Prostate gland (tissue), 2 donors: ENCODE measurements at regions not wholly inside any gene's neighbourhood (a gene's known extent, or its start where the extent isn't known, plus 50 kb on each side); places are given as distances from the start of the nearest gene placed in this dataset.

Source experiments
- DNase-seq: peaks from one replicate; pipeline ENCODE4 v3.0.0-alpha.2; 2019; ENCODE audit warnings: low spot score
- H3K27ac ChIP-seq, 2 donors: fragments of 200-600 bp; sonication (generic); 2 replicates each; pipeline ENCODE4 v1.5.1; 2017 to 2019
- H3K27me3 ChIP-seq: fragments of 200-600 bp; sonication (generic); replicated peaks from 2 replicates; pipeline ENCODE4 v1.5.1; 2019; ENCODE audit not compliant: insufficient read depth
- H3K36me3 ChIP-seq, 2 donors: fragments of 200-600 bp; sonication (generic); 1 replicate in 1 of 2; 2 replicates in 1 of 2; pipeline versions ENCODE4 v1.5.1 to v1.8.1; 2017 to 2019
- H3K4me1 ChIP-seq: fragments of 200-600 bp; sonication (generic); replicated peaks from 2 replicates; pipeline ENCODE4 v1.5.1; 2019
- H3K4me3 ChIP-seq, 2 donors: fragments of 200-600 bp; sonication (generic); 2 replicates each; pipeline ENCODE4 v1.5.1; 2017 to 2019
- H3K9me3 ChIP-seq: fragments of 200-600 bp; sonication (generic); 2 replicates; pipeline ENCODE4 v1.5.1; 2017
- POLR2A ChIP-seq: fragments of 450-650 bp; IDR thresholded peaks from one replicate; pipeline ENCODE4 v1.6.1; 2016; ENCODE audit warnings: antibody characterized with exemption, mild to moderate bottlenecking
- POLR2AphosphoS5 ChIP-seq: sonication (generic); formaldehyde crosslinking; IDR thresholded peaks from one replicate; pipeline ENCODE4 v1.6.1; 2017; ENCODE audit warnings: antibody characterized with exemption
- WGBS: methylation state at CpG from one replicate; pipeline ENCODE4 v1.1.5; 2018; 5-methylcytosine and 5-hydroxymethylcytosine counted together
- intact Hi-C: fragments of 100-400 bp; cut with DNase I; formaldehyde crosslinking; loops from one replicate; pipeline ENCODE4 v1.14.2; 2022
- TF ChIP-seq, protein P1 (sequence below), 4 experiments: fragments of 200-600 bp in 2 of 4; fragments of 450-650 bp in 2 of 4; sonication (generic) in 2 of 4; IDR thresholded peaks; 1 replicate in 3 of 4; 2 replicates in 1 of 4; pipeline ENCODE4 v1.5.1; 2016 to 2019; ENCODE audit warnings: antibody characterized with exemption in 4 of 4, mild to moderate bottlenecking in 2 of 4, moderate library complexity in 2 of 4

DNA sequence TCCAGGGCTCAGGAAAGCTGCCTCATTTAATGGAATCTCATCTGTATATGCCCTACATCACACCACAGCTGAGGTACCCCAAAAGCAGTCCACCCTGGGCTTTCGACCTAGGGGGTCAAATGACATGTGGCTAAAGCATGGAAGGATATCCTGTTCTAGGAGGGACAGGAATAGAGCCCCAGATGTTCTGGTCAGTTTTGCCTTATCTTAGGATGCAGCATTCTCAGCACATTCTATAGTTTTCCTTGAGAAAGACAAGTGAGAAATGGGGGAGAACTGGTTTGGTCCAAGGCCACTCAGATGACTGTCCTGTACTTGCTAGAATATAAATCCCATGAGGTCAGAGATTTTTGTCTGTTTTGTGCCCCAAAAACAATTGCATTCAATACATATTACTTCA lies 688.0 kb upstream of the ZEB2 start:
- H3K4me3 ChIP-seq = no peak overlapping the region
- TF ChIP-seq POLR2A (no peak), POLR2AphosphoS5 (no peak)
- TF ChIP-seq, protein P1, sequence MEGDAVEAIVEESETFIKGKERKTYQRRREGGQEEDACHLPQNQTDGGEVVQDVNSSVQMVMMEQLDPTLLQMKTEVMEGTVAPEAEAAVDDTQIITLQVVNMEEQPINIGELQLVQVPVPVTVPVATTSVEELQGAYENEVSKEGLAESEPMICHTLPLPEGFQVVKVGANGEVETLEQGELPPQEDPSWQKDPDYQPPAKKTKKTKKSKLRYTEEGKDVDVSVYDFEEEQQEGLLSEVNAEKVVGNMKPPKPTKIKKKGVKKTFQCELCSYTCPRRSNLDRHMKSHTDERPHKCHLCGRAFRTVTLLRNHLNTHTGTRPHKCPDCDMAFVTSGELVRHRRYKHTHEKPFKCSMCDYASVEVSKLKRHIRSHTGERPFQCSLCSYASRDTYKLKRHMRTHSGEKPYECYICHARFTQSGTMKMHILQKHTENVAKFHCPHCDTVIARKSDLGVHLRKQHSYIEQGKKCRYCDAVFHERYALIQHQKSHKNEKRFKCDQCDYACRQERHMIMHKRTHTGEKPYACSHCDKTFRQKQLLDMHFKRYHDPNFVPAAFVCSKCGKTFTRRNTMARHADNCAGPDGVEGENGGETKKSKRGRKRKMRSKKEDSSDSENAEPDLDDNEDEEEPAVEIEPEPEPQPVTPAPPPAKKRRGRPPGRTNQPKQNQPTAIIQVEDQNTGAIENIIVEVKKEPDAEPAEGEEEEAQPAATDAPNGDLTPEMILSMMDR (IDR thresholded peaks at IDR 0.05) = no peak
- no peaks in the 10 kb centered on the region for H3K36me3 ChIP-seq
- no peaks in the 10 kb centered on the region for H3K27me3 ChIP-seq
- intact Hi-C loops = no loop called here
- H3K9me3 ChIP-seq = no peaks in the 10 kb centered on the region
- WGBS = 86% methylated on average over 1 of the region's 1 CpG
- no peak for DNase-seq
- no peak overlapping the region for H3K27ac ChIP-seq
- H3K4me1 ChIP-seq = no peaks in the 10 kb centered on the region

DNA sequence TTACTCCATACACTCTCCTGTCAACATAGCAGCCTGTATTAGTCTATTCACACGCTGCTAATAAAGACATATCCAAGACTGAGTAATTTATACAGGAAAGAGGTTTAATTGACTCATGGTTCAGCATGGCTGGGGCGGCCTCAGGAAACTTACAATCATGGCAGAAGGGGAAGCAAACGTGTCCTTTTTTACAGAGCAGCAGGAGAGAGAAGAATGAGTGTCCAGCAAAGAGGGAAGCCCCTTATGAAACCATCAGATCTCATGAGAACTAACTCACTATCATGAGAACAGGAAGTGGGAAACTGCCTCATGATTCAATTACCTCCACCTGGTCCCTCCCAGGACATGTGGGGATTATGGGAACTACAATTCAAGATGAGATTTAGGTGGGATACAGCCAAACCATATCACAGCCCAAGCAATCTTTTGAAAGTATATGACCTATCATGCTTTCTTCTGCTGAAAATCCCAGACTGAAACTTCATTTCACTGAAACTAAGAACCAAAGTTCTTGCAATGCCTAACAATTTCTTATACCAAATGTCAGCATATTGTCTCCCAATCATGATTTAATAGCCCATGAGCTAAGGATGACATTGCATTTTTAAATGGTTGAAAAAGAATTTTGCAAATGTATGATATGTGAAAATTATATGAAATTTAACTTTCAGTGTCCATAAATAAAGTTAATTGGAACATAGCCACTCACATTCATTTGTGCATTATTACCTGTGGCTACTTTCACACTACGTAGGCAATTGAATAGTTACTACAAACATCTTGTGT lies 686.8 kb upstream of the ZEB2 start:
- intact Hi-C loops = no loop called here
- Histone ChIP-seq H3K27ac (no peak overlapping the region), H3K36me3 (no peaks in the 10 kb centered on the region), H3K9me3 (no peaks in the 10 kb centered on the region), H3K27me3 (no peaks in the 10 kb centered on the region), H3K4me3 (no peak overlapping the region), H3K4me1 (no peaks in the 10 kb centered on the region)
- no peak for DNase-seq
- WGBS = 84% methylated on average over 4 of the region's 4 CpGs
- TF ChIP-seq POLR2AphosphoS5 (no peak), POLR2A (no peak)
- TF ChIP-seq, protein P1 (IDR thresholded peaks at IDR 0.05) = no peak

DNA sequence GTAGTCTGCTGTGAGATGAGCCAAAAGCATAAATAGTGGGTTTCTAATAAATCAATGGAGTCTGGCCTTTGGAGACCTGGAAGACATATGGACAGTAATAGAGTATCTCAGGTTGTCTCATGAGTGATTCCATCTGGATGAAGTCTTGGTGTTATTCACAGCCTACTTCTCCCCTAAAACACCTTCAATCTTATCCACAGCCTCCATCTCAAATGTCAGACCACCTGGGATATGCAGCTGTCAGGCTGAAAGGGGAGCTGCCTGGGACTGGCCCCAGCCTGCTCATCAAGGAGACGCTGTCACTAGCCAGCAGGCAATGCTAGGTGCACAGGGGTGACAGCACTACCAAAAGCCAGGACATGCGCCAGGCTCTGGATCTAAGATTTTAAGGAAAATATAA lies 684.0 kb upstream of the ZEB2 start:
- no peak for TF ChIP-seq POLR2A
- TF ChIP-seq POLR2AphosphoS5 = no peak
- Histone ChIP-seq H3K27me3 (no peaks in the 10 kb centered on the region), H3K36me3 (no peaks in the 10 kb centered on the region), H3K4me1 (no peaks in the 10 kb centered on the region), H3K27ac (no peak overlapping the region), H3K9me3 (no peaks in the 10 kb centered on the region), H3K4me3 (no peak overlapping the region)
- intact Hi-C loops = no loop called here
- 74% methylated on average over 2 of the region's 2 CpGs for WGBS
- DNase-seq = no peak

DNA sequence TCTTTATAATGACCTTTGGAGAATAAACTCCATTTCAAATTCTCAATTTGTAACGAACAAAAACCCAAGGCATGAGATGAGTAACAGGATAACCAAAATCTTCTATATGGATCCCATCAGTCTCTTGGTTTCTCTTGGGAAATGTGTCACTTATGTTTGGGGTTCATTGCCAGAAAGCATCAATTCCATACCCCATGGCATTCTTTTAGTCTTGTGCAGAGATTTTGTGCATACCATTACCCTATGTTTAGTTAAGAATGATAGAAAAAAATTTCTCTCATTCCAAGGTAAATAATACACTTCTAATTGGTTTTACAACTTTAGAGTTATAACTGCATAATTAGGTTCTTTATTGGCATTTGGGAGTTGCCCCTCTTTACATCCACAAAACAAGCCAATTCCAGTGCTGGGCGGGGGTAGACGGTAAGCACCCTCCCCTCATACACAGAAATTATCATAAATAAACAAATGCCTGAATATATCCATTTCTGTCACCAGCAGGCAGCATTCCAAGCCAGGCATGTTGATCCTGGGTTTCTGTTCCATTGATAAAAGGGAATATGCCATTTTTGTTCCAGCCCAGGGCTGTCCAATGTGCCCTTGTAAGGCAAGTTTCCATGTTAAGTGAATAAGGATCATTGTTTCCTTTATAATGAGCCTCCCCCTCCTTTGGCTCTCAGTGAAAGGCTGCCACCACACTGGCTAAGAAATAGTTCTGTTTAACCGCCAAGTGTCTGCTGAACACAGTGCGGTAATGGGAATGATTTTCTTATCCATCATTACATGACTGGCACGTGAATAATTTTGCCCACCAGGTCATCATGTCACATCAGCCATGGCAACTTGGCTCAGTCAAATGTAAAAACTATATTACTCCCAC lies 680.1 kb upstream of the ZEB2 start:
- H3K27me3 ChIP-seq = no peaks in the 10 kb centered on the region
- intact Hi-C loops = no loop called here
- no peak overlapping the region for H3K4me3 ChIP-seq
- H3K4me1 ChIP-seq = no peaks in the 10 kb centered on the region
- no peak overlapping the region for H3K27ac ChIP-seq
- TF ChIP-seq POLR2AphosphoS5 = no peak
- TF ChIP-seq POLR2A = no peak
- TF ChIP-seq, protein P1 (IDR thresholded peaks at IDR 0.05) = no peak
- 62% methylated on average over 6 of the region's 6 CpGs for WGBS
- no peak for DNase-seq
- no peaks in the 10 kb centered on the region for H3K36me3 ChIP-seq
- H3K9me3 ChIP-seq = no peaks in the 10 kb centered on the region

DNA sequence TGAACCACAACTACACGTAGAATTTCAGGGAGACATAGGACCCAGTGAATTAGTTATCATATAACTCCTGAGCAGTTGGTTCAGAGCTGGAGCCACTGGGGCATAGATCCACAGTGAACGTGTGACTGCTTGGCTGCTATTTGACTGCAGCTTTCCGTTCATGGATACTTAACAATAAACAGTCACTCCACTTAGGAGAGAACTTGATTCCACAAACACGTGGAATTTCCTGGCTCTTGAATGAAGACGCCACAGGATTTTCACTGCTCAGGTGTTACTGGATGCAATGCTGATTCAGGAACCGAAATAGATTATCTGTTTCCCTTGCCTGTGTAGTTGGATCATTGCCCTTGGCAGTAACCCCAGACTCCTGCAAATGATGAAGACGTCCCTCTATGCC lies 679.1 kb upstream of the ZEB2 start:
- no peak overlapping the region for H3K27ac ChIP-seq
- no peak overlapping the region for H3K4me3 ChIP-seq
- no peaks in the 10 kb centered on the region for H3K36me3 ChIP-seq
- intact Hi-C loops = no loop called here
- WGBS = 34% methylated on average over 7 of the region's 7 CpGs
- H3K27me3 ChIP-seq = no peaks in the 10 kb centered on the region
- no peak for TF ChIP-seq POLR2A
- no peak for TF ChIP-seq POLR2AphosphoS5
- TF ChIP-seq, protein P1 (IDR thresholded peaks at IDR 0.05) = no peak
- DNase-seq = no peak
- H3K4me1 ChIP-seq = no peaks in the 10 kb centered on the region
- no peaks in the 10 kb centered on the region for H3K9me3 ChIP-seq
